ENCODE measurements at regions not wholly inside any gene's neighbourhood (a gene's known extent, or its start where the extent isn't known, plus 50 kb on each side); places are given as distances from the start of the nearest gene placed in this dataset.

DNA sequence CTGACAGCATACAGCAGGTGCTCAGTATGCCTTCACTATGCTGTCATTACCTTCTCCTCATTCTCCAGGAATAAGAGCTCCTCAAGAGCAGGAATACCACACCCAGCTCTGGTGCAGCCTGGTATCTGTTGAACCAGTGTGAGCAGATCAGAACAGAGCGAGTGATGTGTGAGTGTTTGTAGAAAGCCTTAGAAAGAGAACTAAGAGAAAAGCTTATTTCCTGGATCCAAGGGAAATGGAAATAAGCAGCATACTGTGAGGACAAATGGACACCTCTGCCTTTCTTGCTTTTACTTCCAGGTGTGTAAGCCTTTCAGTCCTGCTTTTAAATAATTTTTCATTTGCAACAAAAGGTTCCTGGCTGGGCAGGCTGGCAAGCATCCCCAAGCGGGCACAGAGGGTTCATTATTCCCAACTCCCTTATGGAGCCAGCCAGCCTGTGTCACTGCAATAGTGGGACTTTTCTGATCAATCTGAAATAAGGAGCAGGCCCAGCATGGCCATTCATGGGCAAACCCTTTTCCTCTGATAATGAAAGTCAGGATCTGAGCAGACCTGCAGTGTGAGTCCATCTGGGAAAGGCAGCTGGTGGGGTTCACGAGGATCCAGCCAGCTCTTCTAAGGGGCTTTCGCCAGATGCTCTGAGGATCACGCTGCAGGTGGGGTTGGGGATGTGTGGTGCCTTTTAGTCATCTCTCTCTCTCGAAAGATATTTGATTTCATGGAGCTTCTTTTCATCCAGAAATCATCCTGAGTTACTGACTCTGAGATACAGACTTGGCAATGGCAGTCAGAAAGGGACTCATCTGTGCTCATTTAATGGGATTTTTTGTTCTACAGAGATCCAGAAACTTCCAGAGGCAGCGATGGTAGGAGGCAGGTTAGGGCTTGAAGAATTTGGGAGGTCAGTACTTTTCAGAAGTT is 594.9 kb upstream of the CFAP20DC start:
- no peak for DNase-seq

DNA sequence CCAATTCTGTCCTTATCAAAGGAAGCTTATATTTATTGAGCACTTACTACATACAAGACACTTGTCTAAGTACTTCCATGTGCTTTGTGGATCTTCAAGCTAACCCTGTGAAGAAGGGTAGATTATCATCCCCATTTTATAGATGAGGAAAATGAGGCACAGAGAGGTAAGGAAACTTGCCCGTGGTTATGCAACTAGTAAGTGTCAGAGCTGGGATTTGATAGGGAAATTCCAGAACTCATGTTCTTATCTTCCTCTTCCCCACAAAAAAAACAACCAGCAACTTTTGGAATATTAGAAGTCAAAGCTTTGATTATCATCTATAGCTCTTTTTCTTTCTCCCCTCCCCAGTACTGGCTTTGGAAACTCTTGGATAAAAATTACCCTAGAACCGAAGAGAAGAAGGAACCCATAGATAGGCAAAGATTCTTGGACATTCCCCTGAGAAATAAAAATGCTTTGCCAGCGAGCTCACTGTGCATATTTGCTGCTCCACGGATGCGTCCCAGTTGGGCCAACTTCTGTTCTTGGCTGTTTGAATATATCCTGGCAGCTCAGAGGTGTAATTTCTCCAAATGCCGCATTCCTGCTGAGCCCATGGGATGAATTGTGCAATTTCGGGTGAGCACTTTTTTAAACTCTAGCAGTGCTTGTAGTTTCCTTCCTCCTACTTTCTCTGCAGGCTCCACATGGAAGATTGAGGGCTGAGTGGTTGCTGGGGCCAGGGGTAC is 591.5 kb upstream of the CFAP20DC start:
- no peak for DNase-seq

DNA sequence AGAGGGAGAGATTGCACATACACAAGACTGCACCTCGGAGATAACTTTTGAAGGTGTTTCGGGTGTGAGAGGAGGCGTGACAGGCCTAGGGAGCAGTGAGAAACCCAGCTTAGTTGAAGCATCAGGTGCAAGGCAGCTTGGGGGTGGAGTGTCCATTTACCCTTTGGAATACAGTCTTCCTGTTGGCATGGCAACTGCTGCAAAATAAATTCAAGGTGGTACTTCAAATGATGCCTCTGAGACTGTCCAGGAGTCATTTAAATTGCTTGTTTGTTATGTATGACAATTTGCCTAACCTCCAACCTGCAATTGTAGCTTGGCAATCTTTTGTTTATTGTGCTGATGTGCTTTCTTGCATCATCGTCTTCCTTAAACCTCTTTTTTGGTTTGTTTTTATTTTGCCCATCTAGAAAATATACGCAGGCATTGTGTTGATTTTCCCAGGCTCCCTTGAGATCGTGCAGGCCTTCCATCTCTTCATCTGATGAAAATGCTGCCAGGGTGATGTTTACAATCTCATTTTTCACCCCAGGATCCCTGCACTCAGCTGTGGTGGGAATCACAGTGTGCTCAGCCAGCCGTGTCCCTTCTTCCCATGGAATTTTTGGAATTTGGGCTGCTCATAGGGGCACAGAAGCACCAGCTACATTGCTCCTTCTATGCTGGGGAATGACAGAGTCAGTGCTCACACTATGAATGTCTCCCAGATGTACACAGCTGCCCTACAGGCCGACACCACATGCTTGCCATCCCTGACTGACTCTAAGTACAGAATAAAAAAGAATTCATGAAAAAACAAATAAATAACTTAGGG is 583.1 kb upstream of the CFAP20DC start:
- DNase-seq: no peak

DNA sequence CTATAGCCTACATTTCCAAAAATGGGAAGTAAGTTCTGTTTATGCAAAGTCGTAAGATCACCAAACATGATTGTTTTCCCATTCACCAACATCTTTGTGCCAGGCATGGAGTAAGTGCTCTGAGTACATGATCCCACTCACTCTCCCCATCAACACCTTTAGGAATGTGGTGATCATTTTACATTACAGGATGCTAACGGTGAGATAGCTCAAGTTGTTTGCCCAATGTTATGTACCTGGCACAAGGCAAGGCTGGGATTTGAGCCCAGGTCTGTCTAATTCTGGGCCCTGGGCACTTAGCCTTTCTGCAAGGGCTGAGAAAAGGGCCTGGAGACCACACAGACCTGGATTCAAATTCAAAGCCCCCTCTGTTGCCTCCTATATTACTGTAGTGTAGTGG is 581.7 kb upstream of the CFAP20DC start:
- DNase-seq: no peak

DNA sequence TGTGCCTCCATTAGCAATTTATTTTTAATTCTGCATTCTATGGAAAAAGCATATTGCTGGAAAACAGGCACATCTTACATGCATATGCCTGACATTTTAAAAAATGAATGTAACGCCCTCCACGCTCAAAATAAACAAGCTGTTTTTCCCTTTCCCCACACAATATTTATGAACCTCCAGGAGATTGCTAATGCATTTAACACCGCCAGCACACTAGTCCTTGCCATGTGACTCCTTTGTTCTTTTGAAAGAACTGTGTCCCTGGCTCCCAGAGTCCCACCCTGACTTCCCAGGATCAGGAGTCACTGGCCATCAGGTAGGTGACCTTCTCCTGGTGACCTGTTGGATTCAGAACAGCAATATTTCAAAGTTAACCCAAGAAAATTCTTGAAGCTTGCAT is 571.2 kb upstream of the CFAP20DC start:
- no peak for DNase-seq

DNA sequence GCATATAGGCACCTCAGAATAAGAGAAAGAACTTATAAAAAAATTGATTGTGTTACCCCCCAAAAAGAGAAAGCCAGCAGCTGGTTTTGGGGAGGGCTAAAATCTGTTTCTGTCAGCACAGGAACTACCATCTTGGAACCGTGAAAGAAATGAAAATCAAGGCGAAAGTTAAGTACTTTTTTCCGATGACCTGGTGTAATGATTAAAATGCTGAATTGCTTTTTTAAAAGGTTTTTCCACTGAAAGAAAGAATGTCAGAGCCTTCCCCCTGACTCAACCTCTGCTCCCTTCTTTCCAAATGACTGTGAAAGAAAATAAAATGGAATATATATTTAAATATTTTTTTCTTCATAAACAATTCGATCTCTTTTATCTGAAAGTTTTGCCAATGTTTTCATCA is 570.5 kb upstream of the CFAP20DC start:
- DNase-seq: no peak

DNA sequence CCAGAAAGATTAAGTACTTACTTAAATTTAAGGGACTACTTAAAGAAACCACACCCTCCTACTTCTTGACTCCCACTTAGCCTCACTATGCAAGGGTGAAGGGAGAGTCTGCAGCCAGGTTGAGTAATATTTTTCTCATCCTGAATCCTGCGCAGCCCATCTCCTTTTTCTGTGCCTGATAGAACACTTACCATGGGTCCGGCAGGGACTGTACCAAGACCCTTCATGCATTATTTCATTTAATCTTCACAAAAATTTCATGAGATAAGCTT is 562.6 kb upstream of the CFAP20DC start:
- no peak for DNase-seq

DNA sequence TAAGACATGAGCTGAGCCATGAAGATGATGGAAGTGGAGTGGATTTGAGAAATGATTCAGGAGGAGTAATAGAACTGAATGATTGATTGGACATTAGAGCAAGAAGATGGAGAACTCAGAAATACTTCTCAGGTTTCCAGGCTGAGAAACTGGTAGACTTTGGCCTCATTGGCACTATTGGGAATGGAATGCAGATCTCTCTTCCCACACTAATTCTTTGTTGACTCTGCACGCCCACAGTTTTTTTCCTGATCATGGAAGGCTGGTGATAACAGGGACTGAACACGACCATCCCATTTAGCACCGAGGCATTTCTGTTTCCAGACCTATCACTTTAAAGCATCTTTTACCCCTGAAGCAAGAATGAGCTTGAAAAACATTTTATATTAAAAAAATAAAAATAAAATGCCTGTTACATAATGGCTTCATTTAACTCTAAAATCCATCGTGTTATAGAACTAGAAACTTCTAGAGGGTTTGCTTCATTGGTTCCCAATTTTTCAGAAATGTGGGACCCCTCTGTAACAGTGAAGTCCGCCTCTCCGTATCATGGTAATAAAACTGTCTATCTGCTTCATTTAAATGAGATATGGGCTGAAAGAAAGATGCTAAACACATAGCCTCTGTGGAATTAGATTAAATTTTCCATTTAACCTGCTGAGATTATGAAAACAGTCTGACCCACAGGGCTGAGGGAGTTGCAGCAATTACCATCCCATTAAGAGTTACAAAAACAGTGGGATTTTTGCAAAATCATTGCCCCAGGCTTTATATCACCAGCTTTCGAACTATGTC is 562.0 kb upstream of the CFAP20DC start:
- no peak for DNase-seq

DNA sequence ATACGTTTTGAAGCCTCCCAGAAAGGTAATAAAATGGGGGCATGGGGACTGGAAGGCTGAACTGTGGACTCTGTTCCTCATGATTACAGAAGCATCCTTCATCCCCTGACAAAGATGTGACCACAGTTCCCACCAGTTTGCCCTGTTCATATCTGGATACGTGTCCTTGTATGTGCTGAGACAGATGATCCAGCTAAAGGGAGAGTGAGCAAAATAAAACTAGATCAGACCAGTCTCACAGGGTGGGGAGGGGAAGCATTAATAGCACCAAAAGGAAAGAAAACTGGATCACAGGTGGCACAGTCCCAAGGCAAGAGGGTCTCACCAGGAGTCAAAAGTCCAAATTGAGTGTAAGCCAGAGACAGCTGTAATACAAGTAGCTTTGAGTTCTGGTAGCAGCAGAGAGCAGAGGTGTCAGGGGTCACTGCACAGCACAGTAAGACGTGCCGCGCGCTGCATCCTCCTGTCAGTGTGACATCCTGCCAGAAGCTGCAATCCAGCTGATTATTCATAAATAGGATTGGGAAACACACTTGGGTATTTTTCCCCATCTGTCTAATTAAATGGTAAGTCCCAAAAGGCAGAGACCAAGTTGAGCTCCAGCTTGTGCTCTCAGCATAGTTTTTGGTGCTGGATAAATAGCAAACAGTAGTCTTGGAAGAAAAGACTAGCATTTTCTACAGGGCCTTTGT is 560.0 kb upstream of the CFAP20DC start:
- no peak for DNase-seq

DNA sequence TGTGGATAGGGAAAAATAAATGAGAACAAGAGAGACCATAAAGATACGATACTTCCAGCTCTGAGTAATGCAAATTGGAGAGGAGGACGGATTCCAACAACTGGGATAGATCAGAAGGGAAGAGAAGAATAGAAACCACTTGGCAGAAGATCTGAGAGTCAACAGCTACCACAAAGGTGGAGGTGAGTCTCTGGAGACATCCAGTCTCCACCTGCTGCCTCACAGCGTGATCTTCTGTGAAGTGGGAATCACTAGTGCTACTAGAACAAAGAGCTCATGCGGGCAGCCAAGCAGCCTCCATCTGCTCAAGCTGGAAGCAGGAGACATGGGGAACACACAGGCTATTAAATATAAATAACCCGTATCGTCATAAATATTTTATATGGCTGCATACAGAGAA is 558.5 kb upstream of the CFAP20DC start:
- DNase-seq: no peak

DNA sequence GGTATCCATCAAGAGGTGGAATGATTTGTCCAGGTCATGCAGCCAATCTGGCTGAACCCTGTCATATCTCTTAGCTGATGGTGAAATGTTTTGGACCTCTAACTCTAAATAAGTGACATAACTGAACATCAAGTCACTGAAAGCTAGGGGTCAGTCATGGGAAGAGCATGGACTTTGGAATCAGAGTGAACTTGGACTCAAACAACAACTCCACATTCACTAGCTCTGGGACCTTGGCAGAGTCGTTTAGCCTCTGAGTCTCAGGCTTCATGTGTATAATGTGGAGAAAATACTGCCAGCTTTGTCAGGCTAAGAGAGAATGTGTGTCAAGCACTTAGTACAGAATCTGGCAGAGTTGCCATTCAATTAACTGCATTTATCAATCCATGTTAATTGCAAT is 557.8 kb upstream of the CFAP20DC start:
- DNase-seq: no peak

DNA sequence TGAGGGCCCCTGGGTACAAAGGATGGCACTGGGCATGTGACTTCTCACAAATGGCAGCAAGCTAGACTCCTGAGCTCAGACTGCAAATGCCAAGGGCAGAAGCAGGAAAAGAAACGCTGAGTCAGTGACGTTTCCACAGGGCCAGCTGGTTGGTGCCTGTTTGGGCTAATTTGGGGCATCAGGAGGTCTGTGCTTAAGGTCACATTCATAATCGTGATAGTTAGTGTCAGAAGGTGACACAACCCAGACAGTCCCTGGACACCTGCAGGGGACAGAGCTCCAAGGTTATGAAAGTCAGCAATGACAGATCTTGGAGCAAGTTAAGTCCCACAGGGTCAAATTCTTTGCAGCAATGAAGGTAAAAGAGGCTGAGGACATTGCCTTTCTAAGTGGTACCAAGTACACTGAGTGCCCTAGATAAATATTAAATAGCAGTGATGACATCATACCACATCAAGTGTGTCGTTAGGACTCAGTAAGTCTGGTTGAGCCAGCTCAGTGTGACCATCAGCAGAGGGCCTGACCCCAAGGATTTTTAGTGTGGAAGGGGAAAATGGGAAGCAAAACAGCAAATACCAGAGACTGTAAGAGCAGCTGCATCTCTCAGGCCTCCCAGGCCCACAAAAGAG is 556.9 kb upstream of the CFAP20DC start:
- no peak for DNase-seq

DNA sequence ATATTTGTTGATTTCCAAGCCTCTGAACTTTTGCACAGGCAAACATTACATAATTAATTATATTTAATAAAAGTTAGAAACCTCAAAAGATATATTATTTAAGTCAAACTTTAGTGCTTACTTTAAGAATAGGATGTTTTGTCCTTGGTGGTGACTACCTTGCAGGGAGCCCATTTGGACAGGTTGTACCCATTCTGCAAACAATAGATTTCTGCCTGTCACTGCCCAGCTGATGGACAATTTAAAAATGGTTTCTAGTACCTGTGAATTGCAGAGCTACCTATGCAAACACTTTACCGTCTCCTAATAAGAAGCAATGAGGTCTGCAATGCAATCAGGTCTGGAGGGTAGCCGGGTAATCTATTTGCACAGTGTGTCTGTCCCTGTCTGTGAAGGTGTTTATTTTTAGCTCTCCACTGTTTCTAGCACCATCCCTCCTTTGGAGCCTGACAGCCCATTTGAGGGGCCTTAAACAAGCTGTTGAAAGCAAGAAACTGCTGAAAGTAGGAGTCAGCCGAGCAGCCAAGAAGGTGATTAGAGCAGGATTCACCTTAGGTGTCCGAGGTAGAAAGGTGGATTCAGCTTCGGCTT is 556.2 kb upstream of the CFAP20DC start:
- no peak for DNase-seq

DNA sequence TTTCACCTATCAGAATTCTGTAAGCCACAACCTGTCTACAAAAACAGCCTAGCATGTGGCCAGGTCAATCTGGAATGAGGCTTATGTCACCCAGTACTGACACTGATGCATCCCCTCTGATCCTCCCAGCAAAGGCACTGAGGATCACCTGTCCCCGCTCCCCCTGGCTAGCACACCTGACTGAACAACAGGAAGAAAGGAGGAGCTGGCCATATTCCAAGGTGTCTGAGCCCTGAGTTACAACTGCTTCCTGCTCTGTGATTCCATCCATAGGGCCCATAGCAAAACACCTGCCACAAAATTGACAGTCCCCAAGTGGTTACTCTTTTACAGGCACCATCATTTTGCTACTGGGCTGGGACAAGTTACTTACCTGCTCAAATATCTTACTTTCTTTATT is 555.5 kb upstream of the CFAP20DC start:
- DNase-seq: no peak

DNA sequence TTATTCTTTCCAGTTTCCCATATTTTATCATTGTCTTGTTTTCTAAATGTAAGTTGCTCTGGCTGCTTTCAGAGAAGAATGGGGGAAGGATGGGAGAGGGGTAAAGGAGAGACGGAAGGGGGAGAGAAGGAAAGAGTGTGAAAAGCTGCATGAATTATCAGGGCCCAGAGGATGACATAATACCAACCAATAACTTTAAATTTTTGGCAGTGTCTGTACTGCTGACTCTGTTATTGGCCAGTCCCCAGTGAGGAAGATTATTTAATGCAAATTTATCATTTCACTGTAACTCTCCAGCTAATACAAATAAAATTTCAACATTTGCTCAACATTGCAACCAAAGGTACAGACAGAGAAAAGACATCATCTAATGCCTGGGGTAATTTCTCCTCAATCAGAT is 551.7 kb upstream of the CFAP20DC start:
- no peak for DNase-seq

DNA sequence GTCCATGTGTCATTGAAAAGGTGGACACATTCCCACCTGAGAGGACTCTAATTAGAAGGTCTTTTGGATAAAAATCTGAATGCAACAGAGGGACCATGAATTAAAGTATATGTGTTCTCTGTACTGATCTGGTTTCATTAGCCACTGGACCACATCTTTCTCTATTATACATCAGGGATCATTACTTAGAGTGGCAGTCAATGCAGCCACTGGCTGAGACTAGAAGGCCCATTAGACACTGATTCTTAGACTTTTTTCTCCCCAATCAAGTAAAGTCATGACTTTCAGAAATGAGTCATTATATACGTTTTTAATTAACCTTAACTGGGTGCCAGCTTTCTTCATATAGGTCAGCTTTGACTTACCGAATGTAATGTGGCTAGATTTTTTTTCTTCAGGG is 550.8 kb upstream of the CFAP20DC start:
- DNase-seq: no peak

DNA sequence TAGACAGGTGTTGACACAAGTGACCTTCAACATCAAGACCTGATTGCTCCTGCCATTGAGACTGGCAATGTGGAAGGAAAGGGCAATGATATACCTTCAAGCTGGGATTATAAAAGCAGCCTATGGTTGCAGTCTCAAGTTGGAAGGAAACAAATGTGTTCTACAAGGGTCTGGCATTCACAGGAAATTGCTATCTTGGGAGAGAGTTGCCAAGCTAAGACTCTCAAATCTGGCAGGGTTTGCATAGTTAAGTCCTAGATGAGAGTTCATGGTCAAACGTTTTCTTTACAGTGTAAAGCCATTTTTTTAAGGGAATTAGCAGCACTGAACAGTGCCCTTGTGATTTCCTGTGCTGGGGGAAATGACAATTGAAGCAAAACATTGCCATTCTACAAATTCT is 546.9 kb upstream of the CFAP20DC start:
- DNase-seq: no peak

DNA sequence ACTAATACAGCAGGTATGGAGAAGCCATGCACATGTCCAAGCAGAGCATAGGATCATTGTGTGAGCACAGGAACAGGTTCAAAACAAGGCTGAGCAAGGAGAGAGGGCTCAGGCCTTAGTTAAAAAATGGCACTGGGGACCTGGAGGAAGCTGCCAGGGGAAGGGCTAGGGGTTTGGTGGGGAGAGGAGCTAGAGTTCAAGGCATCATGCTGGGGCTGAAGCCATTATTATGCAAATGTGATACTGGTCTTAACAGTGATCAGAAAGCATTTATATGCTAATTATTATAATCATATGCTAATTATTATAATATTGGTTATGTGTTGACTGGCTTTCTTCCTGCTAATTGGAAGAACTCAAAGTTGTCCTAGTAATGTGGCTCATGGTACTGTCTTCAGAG is 546.0 kb upstream of the CFAP20DC start:
- DNase-seq: no peak

DNA sequence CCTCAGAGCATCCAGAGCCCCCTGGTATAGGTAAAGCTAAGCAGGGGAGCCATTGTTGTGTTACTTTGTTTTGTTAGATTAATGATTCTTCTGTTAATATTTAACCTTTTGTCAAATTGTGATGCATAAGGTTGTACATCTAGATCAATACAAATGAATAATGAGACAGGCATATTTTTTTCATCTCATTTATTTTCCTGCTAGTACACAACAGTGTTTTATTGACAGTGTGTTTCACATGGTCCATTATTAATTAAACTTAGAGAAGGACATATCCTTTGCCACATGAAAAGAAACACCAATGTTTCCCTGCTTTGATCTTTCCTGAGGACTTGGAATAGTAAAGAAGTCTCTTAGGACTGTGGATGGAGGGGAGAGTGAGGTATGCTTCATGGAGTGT is 543.6 kb upstream of the CFAP20DC start:
- DNase-seq: no peak

DNA sequence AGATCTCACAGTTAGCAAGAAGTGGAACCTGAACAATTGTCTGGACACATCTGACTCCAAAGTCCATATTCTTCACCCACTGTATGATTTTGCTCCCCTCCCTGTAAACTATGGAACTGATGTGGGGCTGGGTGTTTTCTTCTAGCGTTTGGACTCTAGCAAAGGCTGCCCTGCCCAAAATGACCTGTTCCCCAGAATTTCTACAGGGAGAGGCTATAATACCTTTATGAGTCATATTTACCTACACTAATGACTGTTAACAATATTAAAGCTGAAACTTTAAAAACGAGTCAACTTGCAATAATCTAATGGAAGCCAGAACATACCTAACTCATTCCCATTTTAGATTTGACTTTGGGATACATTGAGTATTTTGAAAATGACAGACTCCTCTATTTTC is 531.2 kb upstream of the CFAP20DC start:
- DNase-seq: no peak

DNA sequence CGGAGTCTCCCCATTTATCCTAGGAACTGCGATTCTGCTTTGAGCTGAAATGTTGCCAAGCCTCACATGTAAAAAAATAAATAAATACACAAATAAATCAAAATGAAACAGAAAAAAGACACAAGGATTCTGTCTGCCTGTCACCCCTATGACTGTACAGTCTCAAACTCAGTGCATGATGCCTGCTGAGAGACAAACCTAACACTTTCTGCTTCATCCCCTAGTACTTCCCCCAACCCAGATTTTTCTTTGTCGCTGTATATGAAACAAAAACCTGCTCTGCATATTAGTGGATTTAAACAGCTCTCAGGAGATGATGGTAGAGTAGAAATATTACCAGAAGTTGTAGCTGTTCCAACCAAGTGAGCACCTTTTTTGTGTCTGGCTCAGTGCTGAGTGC is 530.7 kb upstream of the CFAP20DC start:
- no peak for DNase-seq

All from activated gamma-delta T cell treated with Interleukin-2 at 50 U/mL for 16 hours (primary cell).